ENCODE measurements at regions not wholly inside any gene's neighbourhood (a gene's known extent, or its start where the extent isn't known, plus 50 kb on each side); places are given as distances from the start of the nearest gene placed in this dataset.

DNA sequence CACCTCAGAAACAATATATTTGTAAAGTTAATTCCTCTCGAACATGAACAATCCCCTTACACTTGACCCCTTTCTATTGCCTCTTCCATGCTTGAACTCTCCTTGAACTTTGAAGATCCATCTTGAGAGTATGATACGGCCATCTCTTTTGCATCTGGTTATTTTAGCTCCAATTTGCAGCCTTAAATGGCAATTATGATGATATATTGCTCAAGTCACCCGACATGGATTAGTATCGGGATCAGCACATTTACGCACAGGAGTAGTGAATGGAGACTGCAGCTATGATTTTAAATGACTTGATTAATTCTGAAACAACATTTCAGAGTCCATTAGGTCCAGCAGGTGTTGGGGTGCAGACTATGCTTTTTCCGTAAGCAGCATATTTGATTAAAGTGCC is 143.8 kb upstream of the PAQR3 start:
- DNase-seq (ENCODE audit: low spot score), result no peak

GRCh38 chr4:79081973-79082372 is 142.7 kb upstream of the PAQR3 start:
- no peak for DNase-seq (ENCODE audit: low spot score)

- no peak for DNase-seq (ENCODE audit: low spot score)
These were observed 139.1 kb upstream of the PAQR3 start for GRCh38 chr4:79078339-79078738.

DNA sequence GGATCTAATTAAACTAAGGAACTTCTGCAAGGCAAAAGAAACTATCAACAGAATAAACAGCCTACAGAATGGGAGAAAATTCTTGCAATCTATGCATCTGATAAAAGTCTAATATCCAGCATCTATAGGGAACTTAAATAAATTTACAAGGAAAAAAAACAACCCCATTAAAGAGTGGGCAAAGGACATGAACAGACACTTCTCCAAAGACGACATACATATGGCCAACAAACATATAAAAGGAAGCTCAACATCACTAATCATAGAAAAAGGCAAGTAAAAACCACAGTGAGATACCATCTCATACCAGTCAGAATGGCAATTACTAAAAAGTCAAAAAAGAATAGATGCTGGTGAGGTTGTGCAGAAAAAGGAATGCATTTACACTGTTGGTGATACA is 134.8 kb upstream of the PAQR3 start:
- DNase-seq (ENCODE audit: low spot score), result no peak

- no peak for DNase-seq (ENCODE audit: low spot score)
These were observed 134.2 kb upstream of the PAQR3 start for GRCh38 chr4:79073471-79073870.

GRCh38 chr4:79065262-79065661 is 126.0 kb upstream of the PAQR3 start:
- no peak for DNase-seq (ENCODE audit: low spot score)

GRCh38 chr4:79064806-79065205 is 125.6 kb upstream of the PAQR3 start:
- no peak for DNase-seq (ENCODE audit: low spot score)

- no peak for DNase-seq (ENCODE audit: low spot score)
These were observed 120.6 kb upstream of the PAQR3 start for GRCh38 chr4:79059631-79060399.

DNA sequence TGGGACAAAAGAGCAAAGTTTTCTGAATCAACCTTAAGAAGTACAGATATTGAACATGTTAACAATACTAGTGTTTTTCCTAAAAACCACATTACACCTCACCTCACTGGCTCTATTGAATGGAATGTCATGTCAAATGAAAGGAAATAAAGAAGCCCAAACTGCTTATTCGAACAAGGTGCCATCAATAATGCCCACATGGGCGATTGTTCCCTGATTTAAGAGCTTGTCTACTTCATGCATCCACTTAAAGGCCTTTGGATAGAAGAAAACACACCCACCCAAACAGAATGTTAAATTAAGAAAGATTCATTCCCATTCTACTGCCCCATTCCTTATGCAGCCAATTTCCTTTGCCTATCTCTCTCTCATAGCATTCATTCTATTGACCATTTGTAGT is 118.5 kb upstream of the PAQR3 start:
- DNase-seq (ENCODE audit: low spot score), result no peak

GRCh38 chr4:79053754-79054153 is 114.5 kb upstream of the PAQR3 start:
- DNase-seq (ENCODE audit: low spot score), result no peak

DNA sequence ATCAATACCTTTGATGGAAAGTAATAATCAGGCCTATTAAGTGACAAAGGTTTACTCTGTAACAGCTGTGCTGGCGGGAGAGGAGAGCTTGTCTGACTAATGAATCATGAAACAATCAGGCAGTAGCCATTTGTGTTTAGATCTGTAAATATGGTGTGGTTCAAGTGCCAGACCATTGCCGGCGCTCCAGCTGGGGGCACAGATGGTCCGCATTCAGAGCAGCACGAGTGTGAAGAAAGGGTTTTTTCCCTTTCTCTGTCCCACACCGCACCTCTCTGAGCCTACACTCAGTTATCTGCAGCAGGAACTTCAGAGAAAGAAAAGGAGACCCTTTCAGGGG is 111.3 kb upstream of the PAQR3 start:
- DNase-seq (ENCODE audit: low spot score), result no peak

GRCh38 chr4:79049840-79050540 is 110.8 kb upstream of the PAQR3 start:
- no peak for DNase-seq (ENCODE audit: low spot score)

GRCh38 chr4:79048878-79049277 is 109.6 kb upstream of the PAQR3 start:
- no peak for DNase-seq (ENCODE audit: low spot score)

DNA sequence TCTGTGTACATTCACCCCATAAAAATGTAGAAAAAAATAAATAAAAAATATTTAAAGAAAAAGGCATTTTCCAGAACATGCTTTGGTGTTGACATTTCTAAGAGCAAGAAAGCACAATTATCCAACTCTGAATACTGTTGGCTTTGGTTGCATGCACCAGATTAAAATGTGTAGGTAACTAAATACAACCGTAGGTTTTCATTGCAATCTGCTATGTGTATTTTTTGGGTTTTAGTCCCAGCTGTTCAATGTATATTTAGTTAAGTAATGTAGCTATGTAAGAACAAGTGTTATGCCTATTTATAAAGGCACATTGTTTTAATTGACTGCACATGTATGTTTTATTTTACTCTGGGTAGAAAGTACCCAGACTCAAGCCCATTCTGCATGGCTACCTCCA is 108.1 kb upstream of the PAQR3 start:
- no peak for DNase-seq (ENCODE audit: low spot score)

- DNase-seq (ENCODE audit: low spot score), result no peak
These were observed 106.9 kb upstream of the PAQR3 start for GRCh38 chr4:79046016-79046592.

DNA sequence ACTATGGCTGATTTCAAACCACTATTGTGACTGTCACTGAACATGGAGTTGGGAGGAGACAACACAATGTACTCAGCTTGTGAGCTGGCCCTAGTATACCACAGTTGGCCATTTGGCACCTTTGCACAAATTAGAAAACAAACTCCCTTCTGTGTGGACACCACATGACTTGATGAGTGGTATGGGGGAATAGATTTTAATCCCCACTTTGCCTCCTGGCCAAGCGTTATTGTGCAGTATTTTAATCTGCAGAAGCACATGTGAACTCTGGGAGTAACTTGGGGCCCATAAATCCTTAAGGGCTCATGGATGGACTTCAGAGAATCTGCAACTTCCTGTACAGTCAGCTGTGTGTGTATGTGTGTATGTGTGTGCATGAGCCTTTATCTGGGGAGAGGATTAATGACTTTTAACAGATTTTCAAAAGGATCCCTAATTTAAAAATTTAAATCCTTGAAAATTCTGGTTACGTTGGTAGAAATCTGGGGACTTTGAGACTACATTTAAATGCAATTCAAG is 105.0 kb upstream of the PAQR3 start:
- no peak for DNase-seq (ENCODE audit: low spot score)

DNA sequence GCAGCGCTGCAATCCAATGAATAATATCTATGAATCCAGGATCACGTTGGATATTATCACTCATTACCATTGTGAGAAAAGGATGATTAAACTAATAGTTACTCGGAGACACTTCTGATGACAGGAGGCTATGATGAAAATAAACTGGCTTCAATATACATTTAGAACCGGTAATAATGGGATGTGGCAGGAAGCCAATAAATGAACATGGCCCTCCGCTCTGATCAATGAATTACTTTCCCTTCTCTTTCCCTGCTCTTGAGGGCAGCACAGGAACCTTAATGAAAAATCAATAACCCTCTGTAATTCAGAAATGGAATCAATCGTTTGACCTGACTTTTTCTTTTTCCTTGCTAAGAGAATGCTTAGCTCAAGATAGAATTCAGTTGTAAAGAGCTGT is 103.9 kb upstream of the PAQR3 start:
- no peak for DNase-seq (ENCODE audit: low spot score)

DNA sequence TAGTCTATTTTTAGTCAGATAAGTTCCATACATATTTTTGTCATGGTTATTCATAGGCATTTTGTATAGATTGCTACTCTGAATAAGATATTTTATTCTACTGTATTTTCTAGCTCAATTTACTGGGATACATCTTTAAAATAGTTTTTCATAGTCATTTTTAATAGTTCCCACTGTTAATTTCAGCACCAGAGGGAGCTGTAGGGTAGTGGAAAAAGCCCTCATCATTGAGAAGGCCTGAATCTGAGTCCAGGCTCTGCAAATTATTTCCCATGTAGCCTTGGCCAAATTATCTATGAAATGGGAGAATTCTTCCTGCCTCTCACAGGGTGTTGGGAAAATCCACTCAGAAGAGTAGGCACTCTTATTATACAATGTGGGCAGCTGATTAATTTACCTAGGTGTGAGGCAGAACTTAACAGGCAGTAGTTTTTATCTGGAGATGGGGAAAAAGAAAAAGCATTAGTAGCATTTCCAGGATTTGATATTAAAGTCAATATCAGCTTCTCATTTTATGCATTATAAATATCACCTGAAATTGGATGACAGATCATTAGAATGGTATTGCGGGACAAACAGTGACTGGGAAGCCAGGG is 102.9 kb upstream of the PAQR3 start:
- DNase-seq (ENCODE audit: low spot score), result peak; percentile 31

DNA sequence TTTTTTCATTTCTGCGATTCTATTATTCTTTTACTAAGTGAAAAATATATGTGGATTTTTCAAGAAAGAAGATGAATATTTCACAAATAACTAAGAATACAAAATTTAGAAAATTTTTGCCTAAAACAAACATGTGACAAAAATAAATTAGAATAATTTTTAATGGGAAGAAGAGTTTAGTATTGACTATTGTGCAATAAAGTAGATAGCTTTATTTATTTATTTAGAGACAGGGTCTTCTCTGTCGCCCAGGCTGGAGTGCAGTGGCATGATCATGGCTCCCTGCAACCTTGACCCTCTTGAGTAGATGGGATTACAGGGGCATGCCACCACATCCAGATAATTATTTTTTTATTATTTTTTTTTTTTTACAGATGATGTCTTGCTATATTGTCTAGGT is 95.3 kb upstream of the PAQR3 start:
- no peak for DNase-seq (ENCODE audit: low spot score)

DNA sequence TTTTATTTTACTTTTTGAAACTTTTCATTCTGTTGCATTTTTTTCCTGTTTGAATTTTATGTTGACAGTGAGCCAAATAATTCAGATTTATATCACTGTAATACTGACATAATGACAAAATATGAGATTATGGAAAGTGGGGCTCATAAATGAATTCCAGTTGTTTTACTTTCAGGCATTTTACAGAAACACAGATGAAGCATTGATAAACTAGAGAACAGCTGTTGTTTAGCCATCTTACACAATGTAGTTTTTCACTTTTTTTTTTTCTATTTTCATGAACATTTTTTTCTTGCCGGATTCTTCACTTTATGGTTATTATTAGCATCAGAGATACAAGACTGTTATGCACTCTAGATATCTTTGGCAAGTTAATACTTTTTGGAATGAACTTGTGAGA is 91.7 kb upstream of the PAQR3 start:
- no peak for DNase-seq (ENCODE audit: low spot score)

GRCh38 chr4:79027656-79028055 is 88.4 kb upstream of the PAQR3 start:
- DNase-seq (ENCODE audit: low spot score), result no peak

GRCh38 chr4:79025170-79025569 is 85.9 kb upstream of the PAQR3 start:
- DNase-seq (ENCODE audit: low spot score), result no peak
